GM21390 (cell line): ENCODE measurements at regions not wholly inside any gene's neighbourhood (a gene's known extent, or its start where the extent isn't known, plus 50 kb on each side); places are given as distances from the start of the nearest gene placed in this dataset.

ENCODE experiments used
- ATAC-seq: cut with Tn5 transposase; IDR thresholded peaks from one replicate; pipeline ENCODE4 v1.9.1; 2021; ENCODE audit not compliant: unreplicated experiment

DNA sequence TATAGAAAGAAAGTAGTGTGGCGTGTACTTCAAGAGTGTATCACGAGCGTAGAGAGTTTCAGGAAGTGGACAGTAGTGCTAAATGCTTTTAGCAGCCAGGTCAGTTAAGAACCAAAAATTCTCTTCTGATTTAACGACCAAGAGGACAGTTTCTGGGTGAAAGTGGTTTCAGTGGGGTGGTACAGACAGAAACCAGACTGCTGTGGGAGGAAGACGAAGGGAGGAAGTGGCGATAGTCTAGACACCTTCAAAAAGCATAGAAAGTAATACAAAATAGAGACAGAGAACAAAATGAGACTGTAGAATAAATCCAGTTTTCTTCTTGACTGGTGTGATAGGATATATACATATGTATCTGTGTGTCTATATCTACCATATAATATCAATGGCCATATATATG lies 93.5 kb downstream of the MBL2 start:
- ATAC-seq, result no peak

GRCh38 chr10:52682766-52683165 lies 89.8 kb downstream of the MBL2 start:
- ATAC-seq, result no peak

DNA sequence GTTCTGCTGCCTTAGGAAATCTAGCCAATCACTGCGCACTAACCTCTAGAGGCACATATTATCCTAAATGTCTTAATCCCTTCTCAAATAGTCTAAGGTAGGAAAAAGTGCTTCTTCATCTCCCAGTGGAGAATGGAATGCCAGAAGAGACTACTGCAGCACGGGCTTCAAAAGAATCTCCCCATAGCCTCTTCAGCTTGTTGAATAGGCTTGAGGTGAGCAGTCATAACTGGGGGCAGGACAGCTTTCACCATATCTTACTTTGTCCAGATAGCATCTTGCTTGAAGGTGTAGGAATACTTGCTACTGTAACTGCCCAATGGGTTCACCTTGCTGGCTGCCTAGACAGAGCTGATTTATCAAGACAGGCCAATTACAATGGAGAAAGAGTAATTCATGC lies 88.8 kb downstream of the MBL2 start:
- ATAC-seq, result no peak

- ATAC-seq, result no peak
Observed at GRCh38 chr10:52688899-52689298, 83.7 kb downstream of the MBL2 start.

GRCh38 chr10:52696232-52696631 lies 76.4 kb downstream of the MBL2 start:
- no peak for ATAC-seq

- ATAC-seq, result no peak
Observed at GRCh38 chr10:52701647-52702046, 70.9 kb downstream of the MBL2 start.

- no peak for ATAC-seq
Observed at GRCh38 chr10:52703451-52703850, 69.1 kb downstream of the MBL2 start.

- ATAC-seq, result no peak
Observed at GRCh38 chr10:52703898-52704297, 68.7 kb downstream of the MBL2 start.

DNA sequence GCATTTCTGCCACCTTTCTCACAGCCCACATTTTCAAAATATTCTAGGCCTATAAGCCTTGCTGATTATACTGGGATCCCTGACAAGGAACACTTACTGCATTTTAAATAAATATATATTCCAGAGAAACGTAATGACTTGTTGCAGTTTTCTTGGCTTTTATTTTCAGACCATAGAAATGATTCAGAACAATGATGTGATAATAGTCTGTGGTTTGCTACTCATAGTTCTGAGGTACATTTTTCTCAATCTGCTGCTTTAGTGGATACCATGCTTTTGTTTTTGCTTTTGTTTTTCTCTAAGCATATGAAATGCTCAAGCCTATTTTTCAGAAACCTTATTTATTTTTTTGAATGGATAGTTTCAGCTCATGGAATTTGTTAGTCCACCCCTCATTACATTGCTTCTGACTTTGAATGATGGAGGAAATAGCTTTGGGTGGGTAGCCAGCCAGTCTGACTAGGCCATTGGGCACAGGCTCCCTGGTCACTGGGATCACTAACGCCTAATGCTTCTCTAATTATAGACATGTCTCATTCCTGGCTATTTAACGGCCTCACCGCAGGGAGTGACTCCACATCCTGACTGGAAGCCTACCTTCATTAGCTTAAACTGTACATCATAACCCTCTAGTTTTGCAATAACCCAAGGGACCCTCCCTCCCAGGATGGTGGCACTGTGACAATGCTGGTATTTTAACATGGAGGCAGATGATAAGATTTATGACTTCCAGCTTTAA lies 66.1 kb downstream of the MBL2 start:
- ATAC-seq, result no peak
